ENCODE measurements at regions not wholly inside any gene's neighbourhood (a gene's known extent, or its start where the extent isn't known, plus 50 kb on each side); places are given as distances from the start of the nearest gene placed in this dataset.

DNA sequence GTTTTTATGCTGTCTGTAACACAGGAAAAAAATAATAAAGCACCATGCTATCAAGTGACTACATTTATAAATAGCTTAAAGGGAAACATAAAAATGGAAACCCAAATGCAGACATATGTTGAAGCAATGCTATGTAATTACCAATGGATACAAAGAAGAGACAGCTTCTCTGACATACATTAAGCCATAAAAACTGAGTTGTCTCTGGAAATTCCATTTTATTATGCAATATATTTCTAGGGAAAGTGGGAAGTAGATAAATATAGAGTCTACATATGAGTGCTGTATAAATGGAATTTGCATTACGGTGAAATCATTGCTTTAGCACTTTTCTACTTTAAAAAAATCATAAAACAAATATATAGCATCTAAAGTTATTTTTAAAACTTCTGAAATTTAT lies 135.2 kb upstream of the COL11A1 start:
- TF ChIP-seq EZH2phosphoT487 (IDR thresholded peaks at IDR 0.05; ENCODE audit: unreplicated experiment) (no peak), CREB1 (CRISPR knock-in tag; IDR thresholded peaks at IDR 0.05; ENCODE audit: low read depth) (no peak), EZH2 (IDR thresholded peaks at IDR 0.05; ENCODE audit: low read depth, unreplicated experiment) (no peak), ZNF331 (CRISPR knock-in tag; IDR thresholded peaks at IDR 0.05; ENCODE audit: low read depth) (no peak), ZNF114 (CRISPR knock-in tag; IDR thresholded peaks at IDR 0.05) (no peak), POLR2AphosphoS5 (IDR thresholded peaks at IDR 0.05; ENCODE audit: low read depth) (no peak)
- TF ChIP-seq, protein P1, sequence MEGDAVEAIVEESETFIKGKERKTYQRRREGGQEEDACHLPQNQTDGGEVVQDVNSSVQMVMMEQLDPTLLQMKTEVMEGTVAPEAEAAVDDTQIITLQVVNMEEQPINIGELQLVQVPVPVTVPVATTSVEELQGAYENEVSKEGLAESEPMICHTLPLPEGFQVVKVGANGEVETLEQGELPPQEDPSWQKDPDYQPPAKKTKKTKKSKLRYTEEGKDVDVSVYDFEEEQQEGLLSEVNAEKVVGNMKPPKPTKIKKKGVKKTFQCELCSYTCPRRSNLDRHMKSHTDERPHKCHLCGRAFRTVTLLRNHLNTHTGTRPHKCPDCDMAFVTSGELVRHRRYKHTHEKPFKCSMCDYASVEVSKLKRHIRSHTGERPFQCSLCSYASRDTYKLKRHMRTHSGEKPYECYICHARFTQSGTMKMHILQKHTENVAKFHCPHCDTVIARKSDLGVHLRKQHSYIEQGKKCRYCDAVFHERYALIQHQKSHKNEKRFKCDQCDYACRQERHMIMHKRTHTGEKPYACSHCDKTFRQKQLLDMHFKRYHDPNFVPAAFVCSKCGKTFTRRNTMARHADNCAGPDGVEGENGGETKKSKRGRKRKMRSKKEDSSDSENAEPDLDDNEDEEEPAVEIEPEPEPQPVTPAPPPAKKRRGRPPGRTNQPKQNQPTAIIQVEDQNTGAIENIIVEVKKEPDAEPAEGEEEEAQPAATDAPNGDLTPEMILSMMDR (conservative IDR thresholded peaks at IDR 0.05; ENCODE audit: low read depth in 2 of 2), result no peak
- TF ChIP-seq, protein P2, sequence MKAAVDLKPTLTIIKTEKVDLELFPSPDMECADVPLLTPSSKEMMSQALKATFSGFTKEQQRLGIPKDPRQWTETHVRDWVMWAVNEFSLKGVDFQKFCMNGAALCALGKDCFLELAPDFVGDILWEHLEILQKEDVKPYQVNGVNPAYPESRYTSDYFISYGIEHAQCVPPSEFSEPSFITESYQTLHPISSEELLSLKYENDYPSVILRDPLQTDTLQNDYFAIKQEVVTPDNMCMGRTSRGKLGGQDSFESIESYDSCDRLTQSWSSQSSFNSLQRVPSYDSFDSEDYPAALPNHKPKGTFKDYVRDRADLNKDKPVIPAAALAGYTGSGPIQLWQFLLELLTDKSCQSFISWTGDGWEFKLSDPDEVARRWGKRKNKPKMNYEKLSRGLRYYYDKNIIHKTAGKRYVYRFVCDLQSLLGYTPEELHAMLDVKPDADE (IDR thresholded peaks at IDR 0.05), result no peak
